Astrocyte (in vitro differentiated cells and primary cell): ENCODE measurements at regions not wholly inside any gene's neighbourhood (a gene's known extent, or its start where the extent isn't known, plus 50 kb on each side); places are given as distances from the start of the nearest gene placed in this dataset.

Experiments used
- DNase-seq: peaks from one replicate; pipeline ENCODE4 v3.0.0-alpha.2; 2010; ENCODE audit warnings: low read depth
- FAIRE-seq: peaks from 2 replicates; lab custom pipeline; 2011; peaks lifted over from hg19 to GRCh38; lab: Jason Lieb, UNC
- H2AFZ ChIP-seq: 2 replicates; pipeline ENCODE4 v1.6.0; 2012; ENCODE audit warnings: low read depth, low read length, inconsistent platforms
- H3K27ac ChIP-seq: 2 replicates; pipeline ENCODE4 v1.5.1; 2011; ENCODE audit warnings: low read depth, low read length, inconsistent platforms
- H3K27me3 ChIP-seq: 2 replicates; pipeline ENCODE4 v1.6.0; 2011; ENCODE audit warnings: low read length, inconsistent platforms; ENCODE audit not compliant: insufficient read depth
- H3K36me3 ChIP-seq: 2 replicates; pipeline ENCODE4 v1.5.1; 2011; ENCODE audit warnings: low read length, inconsistent platforms; ENCODE audit not compliant: insufficient read depth
- H3K4me1 ChIP-seq: 2 replicates; pipeline ENCODE4 v1.5.1; 2011; ENCODE audit warnings: low read length, inconsistent platforms; ENCODE audit not compliant: insufficient read depth
- H3K4me2 ChIP-seq: 2 replicates; pipeline ENCODE4 v1.6.0; 2012; ENCODE audit warnings: low read length, inconsistent platforms
- H3K4me3 ChIP-seq: 2 replicates; pipeline ENCODE4 v1.5.1; 2011; ENCODE audit warnings: low read depth, mild to moderate bottlenecking, low read length, inconsistent platforms; ENCODE audit not compliant: insufficient read depth
- H3K79me2 ChIP-seq: 2 replicates; pipeline ENCODE4 v1.6.0; 2012; ENCODE audit warnings: mild to moderate bottlenecking, low read length, inconsistent platforms; ENCODE audit not compliant: insufficient read depth
- H3K9ac ChIP-seq: 2 replicates; pipeline ENCODE4 v1.6.0; 2012; ENCODE audit warnings: mild to moderate bottlenecking, low read length, inconsistent platforms
- H3K9me3 ChIP-seq: 2 replicates; pipeline ENCODE4 v1.5.1; 2012; ENCODE audit warnings: low read depth, mild to moderate bottlenecking, low read length, inconsistent platforms; ENCODE audit not compliant: insufficient read depth
- H4K20me1 ChIP-seq: 2 replicates; pipeline ENCODE4 v1.6.0; 2012; ENCODE audit warnings: low read length, inconsistent platforms; ENCODE audit not compliant: insufficient read depth
- H3K27ac Mint-ChIP-seq: one replicate; pipeline ENCODE4 v1.8.0; 2021; ENCODE audit warnings: mild to moderate bottlenecking, mixed read lengths; ENCODE audit not compliant: unreplicated experiment
- H3K27me3 Mint-ChIP-seq: one replicate; pipeline ENCODE4 v1.8.0; 2021; ENCODE audit warnings: low read depth, mixed read lengths; ENCODE audit not compliant: unreplicated experiment
- H3K36me3 Mint-ChIP-seq: one replicate; pipeline ENCODE4 v1.8.0; 2021; ENCODE audit warnings: low read depth, mixed read lengths; ENCODE audit not compliant: unreplicated experiment
- H3K4me1 Mint-ChIP-seq: one replicate; pipeline ENCODE4 v1.8.0; 2021; ENCODE audit warnings: low read depth, mixed read lengths; ENCODE audit not compliant: unreplicated experiment
- H3K4me3 Mint-ChIP-seq: one replicate; pipeline ENCODE4 v1.8.0; 2021; ENCODE audit warnings: mild to moderate bottlenecking, moderate library complexity, mixed read lengths; ENCODE audit not compliant: unreplicated experiment
- H3K9me3 Mint-ChIP-seq: one replicate; pipeline ENCODE4 v1.8.0; 2021; ENCODE audit warnings: mild to moderate bottlenecking, mixed read lengths; ENCODE audit not compliant: unreplicated experiment
- EZH2 ChIP-seq: IDR thresholded peaks from 2 replicates; pipeline ENCODE4 v1.6.1; 2012; ENCODE audit warnings: mild to moderate bottlenecking, low read length, inconsistent platforms; ENCODE audit not compliant: insufficient read depth
- TF ChIP-seq, protein P1 (sequence below): IDR thresholded peaks from 2 replicates; pipeline ENCODE4 v1.5.1; 2011; ENCODE audit warnings: low read depth, mild to moderate bottlenecking, inconsistent platforms, low read length, moderate library complexity; ENCODE audit not compliant: insufficient read depth

DNA sequence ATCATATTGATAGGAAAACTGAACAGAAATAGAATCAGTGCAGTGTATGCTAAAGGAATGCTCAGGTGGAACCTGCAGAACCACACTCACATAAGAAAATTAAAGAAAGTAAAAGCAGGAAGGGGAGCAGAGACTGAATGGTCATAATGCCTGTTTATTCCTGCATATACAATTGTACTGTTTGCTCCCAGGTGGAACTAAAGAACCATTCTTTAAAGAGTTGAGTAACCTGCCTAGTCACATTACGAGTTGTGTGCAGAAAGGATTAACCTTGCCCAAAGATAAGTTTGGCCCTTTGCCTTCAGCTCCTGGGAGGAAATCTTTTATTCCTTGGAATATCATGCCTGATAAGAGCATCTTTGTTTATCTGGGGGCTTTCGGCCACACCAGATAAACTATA lies 434.7 kb downstream of the KIF2B start:
- no peaks in the 10 kb centered on the region for H3K4me1 Mint-ChIP-seq
- TF ChIP-seq EZH2, result no peak
- TF ChIP-seq, protein P1, sequence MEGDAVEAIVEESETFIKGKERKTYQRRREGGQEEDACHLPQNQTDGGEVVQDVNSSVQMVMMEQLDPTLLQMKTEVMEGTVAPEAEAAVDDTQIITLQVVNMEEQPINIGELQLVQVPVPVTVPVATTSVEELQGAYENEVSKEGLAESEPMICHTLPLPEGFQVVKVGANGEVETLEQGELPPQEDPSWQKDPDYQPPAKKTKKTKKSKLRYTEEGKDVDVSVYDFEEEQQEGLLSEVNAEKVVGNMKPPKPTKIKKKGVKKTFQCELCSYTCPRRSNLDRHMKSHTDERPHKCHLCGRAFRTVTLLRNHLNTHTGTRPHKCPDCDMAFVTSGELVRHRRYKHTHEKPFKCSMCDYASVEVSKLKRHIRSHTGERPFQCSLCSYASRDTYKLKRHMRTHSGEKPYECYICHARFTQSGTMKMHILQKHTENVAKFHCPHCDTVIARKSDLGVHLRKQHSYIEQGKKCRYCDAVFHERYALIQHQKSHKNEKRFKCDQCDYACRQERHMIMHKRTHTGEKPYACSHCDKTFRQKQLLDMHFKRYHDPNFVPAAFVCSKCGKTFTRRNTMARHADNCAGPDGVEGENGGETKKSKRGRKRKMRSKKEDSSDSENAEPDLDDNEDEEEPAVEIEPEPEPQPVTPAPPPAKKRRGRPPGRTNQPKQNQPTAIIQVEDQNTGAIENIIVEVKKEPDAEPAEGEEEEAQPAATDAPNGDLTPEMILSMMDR, result no peak
- H3K27ac Mint-ChIP-seq, result no peak overlapping the region
- peaks cover 2% of the 10 kb centered on the region for H3K9me3 Mint-ChIP-seq
- Histone ChIP-seq H3K36me3 (no peaks in the 10 kb centered on the region), H3K4me3 (no peak overlapping the region), H3K9ac (no peak overlapping the region), H3K27ac (no peak overlapping the region), H3K9me3 (peaks cover 10% of the 10 kb centered on the region), H3K4me2 (no peak overlapping the region), H4K20me1 (no peaks in the 10 kb centered on the region), H2AFZ (no peak overlapping the region), H3K4me1 (no peaks in the 10 kb centered on the region), H3K27me3 (no peaks in the 10 kb centered on the region), H3K79me2 (no peaks in the 10 kb centered on the region)
- DNase-seq, result no peak
- no peak for FAIRE-seq
- no peaks in the 10 kb centered on the region for H3K27me3 Mint-ChIP-seq
- no peak overlapping the region for H3K4me3 Mint-ChIP-seq
- H3K36me3 Mint-ChIP-seq, result no peaks in the 10 kb centered on the region

DNA sequence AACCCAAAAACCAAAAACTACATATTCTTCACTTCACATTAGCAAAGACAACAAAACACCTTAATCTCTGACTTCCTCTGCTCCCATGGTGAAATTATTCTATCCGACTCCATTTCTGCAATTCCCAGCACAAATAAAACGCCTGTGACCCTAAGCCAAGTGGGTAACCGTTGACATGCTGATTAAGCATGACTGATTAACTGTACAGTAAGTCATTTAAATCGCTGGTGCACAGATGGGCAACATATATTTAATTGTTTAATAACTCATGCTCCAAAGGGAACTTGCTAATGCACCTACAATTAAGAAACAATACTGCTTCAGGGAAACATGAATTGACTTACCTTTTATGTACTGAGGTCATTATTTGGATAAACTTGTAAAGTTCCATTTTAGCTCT lies 436.7 kb downstream of the KIF2B start:
- no peak for FAIRE-seq

DNA sequence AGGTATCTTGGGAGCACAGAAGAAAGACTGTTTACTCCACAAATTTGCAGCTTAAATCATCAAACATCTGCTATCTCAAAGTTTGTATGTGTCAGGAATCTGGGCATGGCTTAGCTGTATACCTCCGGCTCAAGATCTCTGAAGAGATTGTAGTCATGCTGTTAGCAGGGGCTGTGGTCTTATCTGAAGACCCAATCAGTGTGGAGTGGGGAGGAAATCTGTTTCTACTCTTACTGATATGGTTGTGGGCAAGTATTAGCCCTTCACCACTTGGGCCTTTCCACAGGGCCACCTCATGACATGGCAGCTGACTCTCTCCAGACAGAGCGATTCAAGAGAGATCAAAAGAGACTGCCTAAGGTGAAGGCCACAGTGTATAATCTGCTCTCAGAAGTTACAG lies 438.7 kb downstream of the KIF2B start:
- no peak for FAIRE-seq
- no peak overlapping the region for H2AFZ ChIP-seq
- no peaks in the 10 kb centered on the region for H3K9me3 ChIP-seq
- no peak overlapping the region for H3K4me2 ChIP-seq
- no peak overlapping the region for H3K9ac ChIP-seq
- H3K36me3 Mint-ChIP-seq, result peaks cover 2% of the 10 kb centered on the region
- DNase-seq, result no peak
- H3K27me3 Mint-ChIP-seq, result no peaks in the 10 kb centered on the region
- H3K4me1 Mint-ChIP-seq, result no peaks in the 10 kb centered on the region
- no peaks in the 10 kb centered on the region for H3K36me3 ChIP-seq
- no peak overlapping the region for H3K4me3 ChIP-seq
- no peak overlapping the region for H3K27ac Mint-ChIP-seq
- H3K4me1 ChIP-seq, result no peaks in the 10 kb centered on the region
- H3K79me2 ChIP-seq, result no peaks in the 10 kb centered on the region
- H4K20me1 ChIP-seq, result no peaks in the 10 kb centered on the region
- no peak overlapping the region for H3K27ac ChIP-seq
- peaks cover 8% of the 10 kb centered on the region for H3K9me3 Mint-ChIP-seq
- no peak overlapping the region for H3K4me3 Mint-ChIP-seq
- TF ChIP-seq, protein P1, result no peak
- TF ChIP-seq EZH2, result no peak
- H3K27me3 ChIP-seq, result no peaks in the 10 kb centered on the region

More for the DNA sequence above, 436.7 kb downstream of the KIF2B start:
- Histone ChIP-seq H3K9ac (no peak overlapping the region), H3K27ac (no peak overlapping the region), H3K4me1 (no peaks in the 10 kb centered on the region), H3K9me3 (no peaks in the 10 kb centered on the region), H2AFZ (no peak overlapping the region), H3K79me2 (no peaks in the 10 kb centered on the region), H3K36me3 (no peaks in the 10 kb centered on the region), H3K4me3 (no peak overlapping the region), H3K4me2 (no peak overlapping the region), H3K27me3 (no peaks in the 10 kb centered on the region), H4K20me1 (no peaks in the 10 kb centered on the region)
- Mint-ChIP-seq H3K4me3 (no peak overlapping the region), H3K4me1 (no peaks in the 10 kb centered on the region), H3K9me3 (peaks cover 1% of the 10 kb centered on the region), H3K36me3 (no peaks in the 10 kb centered on the region), H3K27ac (no peak overlapping the region), H3K27me3 (no peaks in the 10 kb centered on the region)
- no peak for TF ChIP-seq EZH2
- TF ChIP-seq, protein P1, result no peak
- DNase-seq, result no peak
